ENCODE measurements at regions not wholly inside any gene's neighbourhood (a gene's known extent, or its start where the extent isn't known, plus 50 kb on each side); places are given as distances from the start of the nearest gene placed in this dataset.

- in situ Hi-C loops (cut with HindIII; ENCODE audit: low pct_ligation_motif_present, low sequenced_read_pairs), result no loop called here
- no peak overlapping the region for H3K4me3 ChIP-seq (ENCODE audit: low read depth, low read length)
- H3K27ac ChIP-seq, result no peak overlapping the region
- no peak for TF ChIP-seq CTCF (IDR thresholded peaks at IDR 0.05; ENCODE audit: low read depth, low read length, missing control alignments)
- no peaks in the 10 kb centered on the region for H3K27me3 ChIP-seq (replicated peaks)
- DNase-seq, result no peak
- H3K36me3 ChIP-seq (replicated peaks), result no peaks in the 10 kb centered on the region
These were observed 247.6 kb upstream of the CNKSR2 start for GRCh38 chrX:21126661-21127060.

- Histone ChIP-seq H3K36me3 (replicated peaks) (no peaks in the 10 kb centered on the region), H3K4me3 (ENCODE audit: low read depth, low read length) (no peak overlapping the region), H3K27ac (no peak overlapping the region), H3K27me3 (replicated peaks) (no peaks in the 10 kb centered on the region)
- in situ Hi-C loops (cut with HindIII; ENCODE audit: low pct_ligation_motif_present, low sequenced_read_pairs), result no loop called here
- no peak for DNase-seq
- no peak for TF ChIP-seq CTCF (IDR thresholded peaks at IDR 0.05; ENCODE audit: low read depth, low read length, missing control alignments)
These were observed 242.9 kb upstream of the CNKSR2 start for GRCh38 chrX:21131346-21131745.

- no peaks in the 10 kb centered on the region for H3K27me3 ChIP-seq (replicated peaks)
- no peak for DNase-seq
- in situ Hi-C loops (cut with HindIII; ENCODE audit: low pct_ligation_motif_present, low sequenced_read_pairs), result no loop called here
- no peaks in the 10 kb centered on the region for H3K36me3 ChIP-seq (replicated peaks)
- TF ChIP-seq CTCF (IDR thresholded peaks at IDR 0.05; ENCODE audit: low read depth, low read length, missing control alignments), result no peak
- no peak overlapping the region for H3K27ac ChIP-seq
- no peak overlapping the region for H3K4me3 ChIP-seq (ENCODE audit: low read depth, low read length)
These were observed 242.4 kb upstream of the CNKSR2 start for GRCh38 chrX:21131786-21132185.

- Histone ChIP-seq H3K36me3 (replicated peaks) (no peaks in the 10 kb centered on the region), H3K27ac (no peak overlapping the region), H3K27me3 (replicated peaks) (no peaks in the 10 kb centered on the region), H3K4me3 (ENCODE audit: low read depth, low read length) (no peak overlapping the region)
- TF ChIP-seq CTCF (IDR thresholded peaks at IDR 0.05; ENCODE audit: low read depth, low read length, missing control alignments), result no peak
- DNase-seq, result no peak
- in situ Hi-C loops (cut with HindIII; ENCODE audit: low pct_ligation_motif_present, low sequenced_read_pairs), result no loop called here
These were observed 241.4 kb upstream of the CNKSR2 start for GRCh38 chrX:21132686-21133393.

- DNase-seq, result no peak
- in situ Hi-C loops (cut with HindIII; ENCODE audit: low pct_ligation_motif_present, low sequenced_read_pairs), result no loop called here
- no peaks in the 10 kb centered on the region for H3K27me3 ChIP-seq (replicated peaks)
- no peak overlapping the region for H3K4me3 ChIP-seq (ENCODE audit: low read depth, low read length)
- H3K36me3 ChIP-seq (replicated peaks), result no peaks in the 10 kb centered on the region
- no peak overlapping the region for H3K27ac ChIP-seq
- TF ChIP-seq CTCF (IDR thresholded peaks at IDR 0.05; ENCODE audit: low read depth, low read length, missing control alignments), result no peak
These were observed 224.0 kb upstream of the CNKSR2 start for GRCh38 chrX:21150208-21150607.

- in situ Hi-C loops (cut with HindIII; ENCODE audit: low pct_ligation_motif_present, low sequenced_read_pairs), result no loop called here
- no peak for TF ChIP-seq CTCF (IDR thresholded peaks at IDR 0.05; ENCODE audit: low read depth, low read length, missing control alignments)
- Histone ChIP-seq H3K4me3 (ENCODE audit: low read depth, low read length) (no peak overlapping the region), H3K27me3 (replicated peaks) (no peaks in the 10 kb centered on the region), H3K27ac (no peak overlapping the region), H3K36me3 (replicated peaks) (no peaks in the 10 kb centered on the region)
- DNase-seq, result no peak
These were observed 223.2 kb upstream of the CNKSR2 start for GRCh38 chrX:21151051-21151450.
